GM12892 (cell line): ENCODE measurements at regions not wholly inside any gene's neighbourhood (a gene's known extent, or its start where the extent isn't known, plus 50 kb on each side); places are given as distances from the start of the nearest gene placed in this dataset.

Experiments used
- DNase-seq: peaks from one replicate; pipeline ENCODE4 v3.0.0; 2011; ENCODE audit not compliant: insufficient read length
- FAIRE-seq: peaks from 2 replicates; lab custom pipeline; 2011; peaks lifted over from hg19 to GRCh38; lab: Jason Lieb, UNC
- POLR2A ChIP-seq: IDR thresholded peaks from 2 replicates; pipeline ENCODE4 v1.6.1; 2011; ENCODE audit warnings: low read depth, low read length, control low read depth
- POLR2AphosphoS5 ChIP-seq: IDR thresholded peaks from 2 replicates; pipeline ENCODE4 v1.6.1; 2011; ENCODE audit warnings: low read depth, low read length, control low read depth
- TAF1 ChIP-seq: IDR thresholded peaks from 2 replicates; pipeline ENCODE4 v1.6.1; 2011; ENCODE audit warnings: low read depth, mild to moderate bottlenecking, control low read depth, low read length, borderline replicate concordance

GRCh38 chr2:75340560-75340959 lies 141.2 kb upstream of the TACR1 start:
- DNase-seq (no peak), FAIRE-seq (no peak)

GRCh38 chr2:75338461-75338860 lies 139.1 kb upstream of the TACR1 start:
- DNase-seq (no peak), FAIRE-seq (no peak)

More at GRCh38 chr2:75340560-75340959, 141.2 kb upstream of the TACR1 start:
- TF ChIP-seq POLR2AphosphoS5 (no peak), TAF1 (no peak), POLR2A (no peak)

GRCh38 chr2:75337619-75338018 lies 138.3 kb upstream of the TACR1 start:
- TF ChIP-seq TAF1 (no peak), POLR2AphosphoS5 (no peak), POLR2A (no peak)
- FAIRE-seq: no peak
- no peak for DNase-seq

More at GRCh38 chr2:75338461-75338860, 139.1 kb upstream of the TACR1 start:
- TF ChIP-seq POLR2AphosphoS5 (no peak), TAF1 (no peak), POLR2A (no peak)

- FAIRE-seq (no peak), DNase-seq (no peak)
- TF ChIP-seq TAF1 (no peak), POLR2A (no peak), POLR2AphosphoS5 (no peak)
Measured at GRCh38 chr2:75337016-75337415, 137.7 kb upstream of the TACR1 start.

GRCh38 chr2:75336451-75336850 lies 137.1 kb upstream of the TACR1 start:
- DNase-seq: no peak
- no peak for TF ChIP-seq POLR2A
- TF ChIP-seq TAF1: no peak
- TF ChIP-seq POLR2AphosphoS5: no peak
- FAIRE-seq: no peak

GRCh38 chr2:75334076-75334475 lies 134.8 kb upstream of the TACR1 start:
- no peak for FAIRE-seq
- DNase-seq: no peak
- no peak for TF ChIP-seq POLR2AphosphoS5
- TF ChIP-seq POLR2A: no peak
- TF ChIP-seq TAF1: no peak

- TF ChIP-seq POLR2A (no peak), POLR2AphosphoS5 (no peak), TAF1 (no peak)
- FAIRE-seq: no peak
- DNase-seq: no peak
Measured at GRCh38 chr2:75333646-75334045, 134.3 kb upstream of the TACR1 start.

- FAIRE-seq (no peak), DNase-seq (no peak)
- TF ChIP-seq TAF1 (no peak), POLR2AphosphoS5 (no peak), POLR2A (no peak)
Measured at GRCh38 chr2:75328156-75328555, 128.8 kb upstream of the TACR1 start.

GRCh38 chr2:75327334-75327733 lies 128.0 kb upstream of the TACR1 start:
- FAIRE-seq: no peak
- TF ChIP-seq POLR2AphosphoS5 (no peak), TAF1 (no peak), POLR2A (no peak)
- no peak for DNase-seq

GRCh38 chr2:75326645-75327044 lies 127.3 kb upstream of the TACR1 start:
- no peak for FAIRE-seq
- no peak for DNase-seq

GRCh38 chr2:75325594-75325993 lies 126.3 kb upstream of the TACR1 start:
- TF ChIP-seq TAF1: no peak
- no peak for TF ChIP-seq POLR2A
- no peak for TF ChIP-seq POLR2AphosphoS5
- no peak for FAIRE-seq

More at GRCh38 chr2:75326645-75327044, 127.3 kb upstream of the TACR1 start:
- TF ChIP-seq TAF1 (no peak), POLR2AphosphoS5 (no peak), POLR2A (no peak)

GRCh38 chr2:75324861-75325284 lies 125.6 kb upstream of the TACR1 start:
- no peak for FAIRE-seq
- DNase-seq: no peak
- no peak for TF ChIP-seq POLR2AphosphoS5
- TF ChIP-seq POLR2A: no peak
- TF ChIP-seq TAF1: no peak

More at GRCh38 chr2:75325594-75325993, 126.3 kb upstream of the TACR1 start:
- DNase-seq: no peak
